ENCODE measurements at regions not wholly inside any gene's neighbourhood (a gene's known extent, or its start where the extent isn't known, plus 50 kb on each side); places are given as distances from the start of the nearest gene placed in this dataset.

DNA sequence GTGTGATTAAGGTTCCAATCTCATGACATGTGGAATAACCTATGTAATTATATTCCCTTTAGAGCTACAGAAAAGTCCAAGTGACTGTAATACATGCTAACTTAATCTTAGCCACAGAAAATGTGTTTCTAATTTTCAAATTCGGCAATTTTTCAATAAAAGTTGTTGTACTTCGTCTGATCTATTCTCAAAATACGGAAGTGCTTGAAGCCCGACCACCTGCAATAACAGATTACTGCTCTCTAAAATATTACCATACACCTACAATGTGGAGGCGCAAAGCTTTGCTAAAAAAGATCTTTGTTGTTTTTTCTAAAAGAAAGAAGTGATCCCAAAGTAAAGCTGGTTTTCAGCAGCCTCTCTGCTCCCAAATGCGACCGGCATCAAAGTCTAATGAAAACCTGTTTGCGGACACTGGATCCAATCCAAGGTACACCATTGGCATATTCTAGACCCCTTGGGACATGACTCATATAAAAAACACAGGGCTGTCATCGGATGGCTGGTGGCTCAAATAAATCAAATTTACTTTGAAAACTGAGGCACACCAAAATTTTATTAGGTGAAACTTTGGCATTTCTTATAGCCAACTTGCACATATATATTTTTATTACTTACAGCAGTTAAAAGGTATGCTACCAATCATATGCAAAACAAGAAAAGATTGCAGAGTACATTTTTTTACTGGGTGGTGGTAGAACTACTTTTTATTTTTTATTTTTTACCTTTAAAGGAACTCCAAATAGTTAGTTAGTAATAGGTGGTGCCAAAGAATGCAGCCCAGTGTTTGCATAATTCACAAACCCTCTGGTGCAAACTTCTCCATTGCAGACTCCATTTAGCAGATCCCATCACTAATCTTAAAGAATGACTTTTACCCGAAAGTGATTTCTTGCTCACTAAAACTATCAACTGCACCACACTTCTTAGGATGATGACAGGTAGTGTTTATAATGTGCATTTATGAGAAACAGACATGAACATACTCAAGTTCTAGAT lies 118.7 kb upstream of the TBX18 start (continued):
- TF ChIP-seq, protein P1, sequence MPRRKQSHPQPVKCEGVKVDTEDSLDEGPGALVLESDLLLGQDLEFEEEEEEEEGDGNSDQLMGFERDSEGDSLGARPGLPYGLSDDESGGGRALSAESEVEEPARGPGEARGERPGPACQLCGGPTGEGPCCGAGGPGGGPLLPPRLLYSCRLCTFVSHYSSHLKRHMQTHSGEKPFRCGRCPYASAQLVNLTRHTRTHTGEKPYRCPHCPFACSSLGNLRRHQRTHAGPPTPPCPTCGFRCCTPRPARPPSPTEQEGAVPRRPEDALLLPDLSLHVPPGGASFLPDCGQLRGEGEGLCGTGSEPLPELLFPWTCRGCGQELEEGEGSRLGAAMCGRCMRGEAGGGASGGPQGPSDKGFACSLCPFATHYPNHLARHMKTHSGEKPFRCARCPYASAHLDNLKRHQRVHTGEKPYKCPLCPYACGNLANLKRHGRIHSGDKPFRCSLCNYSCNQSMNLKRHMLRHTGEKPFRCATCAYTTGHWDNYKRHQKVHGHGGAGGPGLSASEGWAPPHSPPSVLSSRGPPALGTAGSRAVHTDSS (tag by site-specific recombination; IDR thresholded peaks at IDR 0.05), result peak; percentile 17; the same call in 1 of the 2 replicates
- no peak for TF ChIP-seq ZNF169 (tag by site-specific recombination; IDR thresholded peaks at IDR 0.05)
- TF ChIP-seq ZNF654 (tag by site-specific recombination; IDR thresholded peaks at IDR 0.05; ENCODE audit: low read depth), result peak; percentile 34; the same call in 1 of the 2 replicates
- TF ChIP-seq ZNF692 (tag by site-specific recombination; IDR thresholded peaks at IDR 0.05), result 0 out of 2 replicates have a peak, but pooled peaks have one; percentile 36
- peak; percentile 93 for TF ChIP-seq ZNF561 (tag by site-specific recombination; IDR thresholded peaks at IDR 0.05; ENCODE audit: borderline replicate concordance)
- TF ChIP-seq ZNF214 (tag by site-specific recombination; IDR thresholded peaks at IDR 0.05; ENCODE audit: borderline replicate concordance), result peak; percentile 20; the same call in 1 of the 2 replicates
- no peak for TF ChIP-seq ZNF777 (tag by site-specific recombination; IDR thresholded peaks at IDR 0.05; ENCODE audit: borderline replicate concordance)
- no peak for TF ChIP-seq ZNF280C (tag by site-specific recombination; IDR thresholded peaks at IDR 0.05)
- TF ChIP-seq GLIS1 (tag by site-specific recombination; IDR thresholded peaks at IDR 0.05), result peak; percentile 74
- no peak for TF ChIP-seq ZNF658 (tag by site-specific recombination; IDR thresholded peaks at IDR 0.05)
- TF ChIP-seq TRIM28 (IDR thresholded peaks at IDR 0.05; ENCODE audit: borderline replicate concordance, low read length), result peak; percentile 85; the same call in 1 of the 2 replicates
- TF ChIP-seq SALL2 (tag by site-specific recombination; IDR thresholded peaks at IDR 0.05; ENCODE audit: borderline replicate concordance), result no peak
- no peak for TF ChIP-seq ZNF623 (tag by site-specific recombination; IDR thresholded peaks at IDR 0.05)
- TF ChIP-seq SP2 (tag by site-specific recombination; IDR thresholded peaks at IDR 0.05), result no peak
- no peak; the same call in none of the 2 replicates for TF ChIP-seq ZNF449 (tag by site-specific recombination; IDR thresholded peaks at IDR 0.05)
- TF ChIP-seq IKZF3 (tag by site-specific recombination; IDR thresholded peaks at IDR 0.05), result peak; percentile 94
- TF ChIP-seq, protein P2, sequence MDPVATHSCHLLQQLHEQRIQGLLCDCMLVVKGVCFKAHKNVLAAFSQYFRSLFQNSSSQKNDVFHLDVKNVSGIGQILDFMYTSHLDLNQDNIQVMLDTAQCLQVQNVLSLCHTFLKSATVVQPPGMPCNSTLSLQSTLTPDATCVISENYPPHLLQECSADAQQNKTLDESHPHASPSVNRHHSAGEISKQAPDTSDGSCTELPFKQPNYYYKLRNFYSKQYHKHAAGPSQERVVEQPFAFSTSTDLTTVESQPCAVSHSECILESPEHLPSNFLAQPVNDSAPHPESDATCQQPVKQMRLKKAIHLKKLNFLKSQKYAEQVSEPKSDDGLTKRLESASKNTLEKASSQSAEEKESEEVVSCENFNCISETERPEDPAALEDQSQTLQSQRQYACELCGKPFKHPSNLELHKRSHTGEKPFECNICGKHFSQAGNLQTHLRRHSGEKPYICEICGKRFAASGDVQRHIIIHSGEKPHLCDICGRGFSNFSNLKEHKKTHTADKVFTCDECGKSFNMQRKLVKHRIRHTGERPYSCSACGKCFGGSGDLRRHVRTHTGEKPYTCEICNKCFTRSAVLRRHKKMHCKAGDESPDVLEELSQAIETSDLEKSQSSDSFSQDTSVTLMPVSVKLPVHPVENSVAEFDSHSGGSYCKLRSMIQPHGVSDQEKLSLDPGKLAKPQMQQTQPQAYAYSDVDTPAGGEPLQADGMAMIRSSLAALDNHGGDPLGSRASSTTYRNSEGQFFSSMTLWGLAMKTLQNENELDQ (tag by site-specific recombination; IDR thresholded peaks at IDR 0.05; ENCODE audit: low read depth), result no peak
- no peak for TF ChIP-seq SCRT1 (tag by site-specific recombination; IDR thresholded peaks at IDR 0.05; ENCODE audit: borderline replicate concordance)
- TF ChIP-seq ZNF341 (tag by site-specific recombination; IDR thresholded peaks at IDR 0.05; ENCODE audit: low read depth), result no peak
- peak; percentile 68; the same call in 1 of the 2 replicates for TF ChIP-seq ZSCAN30 (tag by site-specific recombination; IDR thresholded peaks at IDR 0.05)
- TF ChIP-seq ZBTB48 (tag by site-specific recombination; IDR thresholded peaks at IDR 0.05), result no peak
- TF ChIP-seq ZBTB7A (tag by site-specific recombination; IDR thresholded peaks at IDR 0.05; ENCODE audit: low read depth), result no peak
- peak; percentile 95 for TF ChIP-seq PRDM4 (tag by site-specific recombination; IDR thresholded peaks at IDR 0.05)
- TF ChIP-seq ZNF776 (tag by site-specific recombination; IDR thresholded peaks at IDR 0.05; ENCODE audit: borderline replicate concordance), result no peak
